HL-60 (cell line): ENCODE measurements at regions not wholly inside any gene's neighbourhood (a gene's known extent, or its start where the extent isn't known, plus 50 kb on each side); places are given as distances from the start of the nearest gene placed in this dataset.

Experiments used
- CTCF ChIP-seq: IDR thresholded peaks from one replicate; pipeline ENCODE4 v1.5.1; 2011; ENCODE audit warnings: low read length, control low read depth, inconsistent platforms; ENCODE audit not compliant: insufficient read depth
- GABPA ChIP-seq: IDR thresholded peaks from 2 replicates; pipeline ENCODE4 v1.6.1; 2012; ENCODE audit warnings: low read depth
- POLR2AphosphoS5 ChIP-seq: IDR thresholded peaks from 2 replicates; pipeline ENCODE4 v1.6.1; 2012; ENCODE audit warnings: low read depth
- TF ChIP-seq, protein P1 (sequence below): IDR thresholded peaks from 2 replicates; pipeline ENCODE4 v1.6.1; 2012; ENCODE audit warnings: low read depth; ENCODE audit not compliant: insufficient replicate concordance

DNA sequence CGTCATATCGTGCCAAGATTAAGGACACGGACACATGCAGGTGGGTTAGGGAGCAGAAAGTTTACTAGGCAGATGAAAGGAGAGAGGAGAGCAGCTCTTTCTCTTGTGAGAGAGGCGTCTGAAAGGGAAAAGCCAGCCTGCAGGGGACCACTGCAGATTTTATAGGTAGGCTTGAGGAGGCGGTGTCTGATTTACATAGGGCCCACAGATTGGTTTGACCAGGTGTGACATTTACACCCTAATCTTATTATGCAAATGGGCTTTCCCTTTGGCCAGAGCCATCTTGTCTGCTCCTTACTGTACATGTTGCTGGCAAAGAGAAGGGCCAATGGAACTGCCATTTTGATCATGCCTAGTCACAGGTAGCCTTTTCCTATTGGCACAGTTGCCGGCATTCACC, 137.2 kb upstream of the TAF11L2 start:
- no peak for TF ChIP-seq GABPA
- TF ChIP-seq CTCF: no peak
- TF ChIP-seq POLR2AphosphoS5: no peak
- TF ChIP-seq, protein P1, sequence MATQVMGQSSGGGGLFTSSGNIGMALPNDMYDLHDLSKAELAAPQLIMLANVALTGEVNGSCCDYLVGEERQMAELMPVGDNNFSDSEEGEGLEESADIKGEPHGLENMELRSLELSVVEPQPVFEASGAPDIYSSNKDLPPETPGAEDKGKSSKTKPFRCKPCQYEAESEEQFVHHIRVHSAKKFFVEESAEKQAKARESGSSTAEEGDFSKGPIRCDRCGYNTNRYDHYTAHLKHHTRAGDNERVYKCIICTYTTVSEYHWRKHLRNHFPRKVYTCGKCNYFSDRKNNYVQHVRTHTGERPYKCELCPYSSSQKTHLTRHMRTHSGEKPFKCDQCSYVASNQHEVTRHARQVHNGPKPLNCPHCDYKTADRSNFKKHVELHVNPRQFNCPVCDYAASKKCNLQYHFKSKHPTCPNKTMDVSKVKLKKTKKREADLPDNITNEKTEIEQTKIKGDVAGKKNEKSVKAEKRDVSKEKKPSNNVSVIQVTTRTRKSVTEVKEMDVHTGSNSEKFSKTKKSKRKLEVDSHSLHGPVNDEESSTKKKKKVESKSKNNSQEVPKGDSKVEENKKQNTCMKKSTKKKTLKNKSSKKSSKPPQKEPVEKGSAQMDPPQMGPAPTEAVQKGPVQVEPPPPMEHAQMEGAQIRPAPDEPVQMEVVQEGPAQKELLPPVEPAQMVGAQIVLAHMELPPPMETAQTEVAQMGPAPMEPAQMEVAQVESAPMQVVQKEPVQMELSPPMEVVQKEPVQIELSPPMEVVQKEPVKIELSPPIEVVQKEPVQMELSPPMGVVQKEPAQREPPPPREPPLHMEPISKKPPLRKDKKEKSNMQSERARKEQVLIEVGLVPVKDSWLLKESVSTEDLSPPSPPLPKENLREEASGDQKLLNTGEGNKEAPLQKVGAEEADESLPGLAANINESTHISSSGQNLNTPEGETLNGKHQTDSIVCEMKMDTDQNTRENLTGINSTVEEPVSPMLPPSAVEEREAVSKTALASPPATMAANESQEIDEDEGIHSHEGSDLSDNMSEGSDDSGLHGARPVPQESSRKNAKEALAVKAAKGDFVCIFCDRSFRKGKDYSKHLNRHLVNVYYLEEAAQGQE: no peak
